Large intestine (tissue), 3 donors: ENCODE measurements at regions not wholly inside any gene's neighbourhood (a gene's known extent, or its start where the extent isn't known, plus 50 kb on each side); places are given as distances from the start of the nearest gene placed in this dataset.

Experiments used
- DNase-seq, 2 donors: peaks; one replicate each; pipeline versions ENCODE4 v3.0.0 to v3.0.0-alpha.2; 2013
- H3K27ac ChIP-seq: one replicate; pipeline ENCODE4 v1.5.1; 2013; ENCODE audit warnings: low read length
- H3K27me3 ChIP-seq: 2 replicates; pipeline ENCODE4 v1.6.1; 2013; ENCODE audit warnings: low read length; ENCODE audit not compliant: control insufficient read depth, insufficient read depth
- H3K36me3 ChIP-seq: 2 replicates; pipeline ENCODE4 v1.6.1; 2013; ENCODE audit warnings: low read length; ENCODE audit not compliant: control insufficient read depth, insufficient read depth
- H3K4me1 ChIP-seq: one replicate; pipeline ENCODE4 v1.6.1; 2013; ENCODE audit warnings: low read length; ENCODE audit not compliant: control insufficient read depth, insufficient read depth
- H3K4me3 ChIP-seq: one replicate; pipeline ENCODE4 v1.5.1; 2013; ENCODE audit warnings: low read length
- H3K9me3 ChIP-seq: one replicate; pipeline ENCODE4 v1.6.1; 2013; ENCODE audit warnings: mild to moderate bottlenecking, low read depth, low read length, moderate library complexity; ENCODE audit not compliant: control insufficient read depth
- WGBS: methylation state at CpG from one replicate; pipeline ENCODE4 v1.1.5; 2013; ENCODE audit warnings: low lambda C conversion rate; ENCODE audit not compliant: insufficient coverage; 5-methylcytosine and 5-hydroxymethylcytosine counted together

DNA sequence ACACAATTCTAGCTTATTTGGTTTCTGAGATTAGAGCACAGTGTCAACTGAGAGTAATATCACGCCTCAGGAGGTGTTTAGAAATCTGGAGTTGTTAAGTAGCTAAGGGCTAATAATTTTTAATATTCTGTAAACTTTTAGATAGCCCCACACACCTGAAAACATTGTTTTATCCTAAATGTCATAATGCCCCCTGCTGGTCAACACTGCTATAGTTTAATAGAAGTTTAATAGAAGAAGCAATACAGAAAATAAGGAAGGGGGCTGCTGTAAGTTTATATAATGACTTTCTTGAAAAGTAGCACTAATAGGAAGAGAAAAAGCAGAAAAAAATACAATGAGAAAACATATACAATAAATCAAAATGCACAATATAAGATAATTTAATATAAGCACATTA is 516.4 kb upstream of the PCDH11Y start:
- DNase-seq, result peak in 1 of 2 donors; percentile 3
- no peaks in the 10 kb centered on the region for H3K9me3 ChIP-seq
- no peaks in the 10 kb centered on the region for H3K36me3 ChIP-seq
- no peaks in the 10 kb centered on the region for H3K4me1 ChIP-seq
- no CpG with 5 or more reads among the region's 1 CpG for WGBS
- H3K27ac ChIP-seq, result no peak overlapping the region
- H3K27me3 ChIP-seq, result no peaks in the 10 kb centered on the region
- H3K4me3 ChIP-seq, result no peak overlapping the region
